ENCODE measurements at regions not wholly inside any gene's neighbourhood (a gene's known extent, or its start where the extent isn't known, plus 50 kb on each side); places are given as distances from the start of the nearest gene placed in this dataset.
"Not testable (repeated sequence)": the region's sequence is repeated elsewhere in the genome, so short reads cannot be mapped to it uniquely, and the experiment has no call there.

DNA sequence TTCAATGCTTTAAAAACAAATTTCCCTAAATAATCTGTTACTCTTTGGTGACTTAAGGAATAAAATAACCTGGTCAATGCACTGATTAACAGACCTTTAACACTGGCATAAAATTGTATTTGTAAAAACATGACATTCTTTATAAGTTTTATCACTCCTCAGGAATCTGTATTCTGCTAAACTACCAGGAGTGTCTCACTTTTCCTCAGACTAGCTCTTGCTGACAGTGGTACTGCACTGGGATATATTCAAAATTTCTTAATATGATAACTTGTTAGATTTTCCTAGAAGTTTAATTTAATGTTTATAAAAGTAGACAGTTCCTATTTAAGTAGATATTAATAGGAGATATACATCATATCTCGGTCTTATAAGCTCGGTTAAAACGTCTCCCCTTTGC is 363.4 kb upstream of the ARHGEF26 start:
- Mint-ChIP-seq H3K4me3 (no peak overlapping the region), H3K4me1 (no peaks in the 10 kb centered on the region), H3K36me3 (peaks cover 2% of the 10 kb centered on the region)

DNA sequence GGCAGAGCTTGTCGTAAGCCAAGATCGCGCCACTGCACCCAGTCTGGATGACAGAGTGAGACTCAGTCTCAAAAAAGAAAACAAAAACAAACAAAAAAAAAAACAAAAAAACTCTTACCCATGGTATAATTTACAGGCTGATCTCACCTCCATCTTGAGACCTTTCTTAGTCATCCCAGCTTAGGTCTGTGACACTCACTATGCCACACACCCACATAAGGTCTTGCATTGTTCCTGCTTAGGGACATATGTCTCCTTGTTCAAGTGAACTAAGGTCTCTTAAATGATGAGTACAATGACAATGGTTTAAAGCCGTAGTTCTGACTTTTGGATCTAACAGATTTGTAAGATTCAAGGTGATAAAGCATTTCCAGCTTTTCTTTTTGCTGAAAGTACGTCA is 360.2 kb upstream of the ARHGEF26 start:
- H3K27me3 Mint-ChIP-seq, result no peaks in the 10 kb centered on the region
- no peak overlapping the region for H3K4me3 Mint-ChIP-seq
- H3K9me3 Mint-ChIP-seq, result no peaks in the 10 kb centered on the region
- no peaks in the 10 kb centered on the region for H3K4me1 Mint-ChIP-seq
- H3K36me3 Mint-ChIP-seq, result peaks cover 2% of the 10 kb centered on the region
- H3K27ac Mint-ChIP-seq, result no peak overlapping the region

More for the DNA sequence above, 363.4 kb upstream of the ARHGEF26 start:
- H3K27ac Mint-ChIP-seq, result no peak overlapping the region
- no peaks in the 10 kb centered on the region for H3K9me3 Mint-ChIP-seq
- H3K27me3 Mint-ChIP-seq, result peaks cover 2% of the 10 kb centered on the region

DNA sequence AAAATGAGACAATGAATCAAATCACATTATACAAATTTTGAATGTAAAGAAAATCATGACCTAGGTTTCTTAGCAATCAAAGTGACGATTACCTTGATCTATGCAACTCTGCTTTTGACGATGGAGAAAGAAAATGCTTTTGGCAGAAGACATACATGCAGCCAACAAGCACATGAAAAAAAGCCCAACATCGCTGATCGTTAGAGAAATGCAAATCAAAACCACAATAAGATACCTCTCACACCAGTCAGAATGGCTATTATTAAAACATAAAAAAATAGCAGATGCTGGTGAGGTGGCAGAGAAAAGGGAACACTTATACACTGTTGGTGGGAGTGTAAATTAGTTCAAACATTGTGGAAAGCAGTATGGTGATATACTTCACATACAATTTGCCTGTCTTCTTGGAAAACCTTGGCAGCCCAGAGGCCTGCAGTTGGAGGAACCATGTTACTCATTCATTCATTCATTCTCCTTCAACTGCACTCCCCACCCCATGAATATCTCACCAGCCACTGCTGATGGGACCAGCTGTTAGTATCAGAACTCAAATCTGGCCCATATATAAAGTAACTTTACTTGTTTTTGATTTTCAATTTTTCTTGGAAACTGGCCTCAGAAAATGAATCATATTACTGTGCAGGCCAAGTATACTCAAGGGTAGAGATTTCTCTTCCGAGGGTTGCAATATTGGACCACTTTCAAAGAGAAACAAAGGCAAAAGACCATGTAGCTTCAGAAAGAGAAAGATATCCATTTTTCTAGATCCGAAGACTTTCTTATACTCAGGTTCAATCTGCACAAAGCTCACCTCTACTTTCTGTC is 358.6 kb upstream of the ARHGEF26 start:
- H3K4me3 Mint-ChIP-seq, result no peak overlapping the region
- no peak overlapping the region for H3K27ac Mint-ChIP-seq

DNA sequence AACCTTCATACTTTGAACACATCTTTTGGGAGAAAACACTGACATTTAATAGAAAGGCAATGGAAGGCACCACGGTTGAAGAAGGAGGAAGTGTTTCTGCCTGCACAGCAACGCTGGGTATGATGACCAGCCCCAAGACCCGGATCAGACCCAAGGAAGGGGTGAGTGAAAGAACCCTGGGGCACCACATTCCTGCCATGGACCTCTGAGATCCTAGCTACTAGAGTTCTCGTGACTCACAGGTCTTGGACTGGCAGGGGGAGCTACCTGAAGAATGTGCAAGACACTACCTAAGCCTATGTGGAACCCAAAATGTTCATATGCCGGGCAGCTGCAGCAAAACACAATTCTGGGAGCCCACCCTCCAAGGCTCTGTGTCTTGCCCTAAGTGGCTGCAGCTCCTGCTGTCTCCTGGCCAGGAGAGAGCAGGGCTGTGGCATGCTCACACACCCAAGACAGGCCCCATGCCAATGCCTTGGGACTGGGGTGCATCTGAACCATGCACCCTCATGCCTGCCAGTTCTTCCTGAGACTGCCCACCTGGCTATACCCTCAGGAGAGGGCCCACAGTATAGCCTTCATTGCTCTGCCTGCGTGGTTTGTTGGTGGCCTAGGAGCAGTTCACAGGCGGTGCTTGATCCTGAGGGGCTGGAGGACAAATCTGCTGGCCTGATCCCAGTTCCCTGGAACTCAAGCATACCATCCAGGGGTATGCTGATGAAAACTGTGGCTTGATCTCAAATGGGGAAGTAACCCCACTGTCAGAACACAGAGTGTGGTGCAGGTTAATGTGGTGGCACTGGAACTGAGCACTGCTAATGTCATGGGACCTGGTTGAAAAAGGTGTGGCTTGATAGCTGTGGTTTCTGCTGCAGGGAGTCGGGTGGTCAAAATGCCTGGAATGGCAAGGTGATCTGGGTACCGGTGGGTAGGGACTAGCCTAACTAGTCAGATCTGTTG is 353.3 kb upstream of the ARHGEF26 start:
- H3K36me3 Mint-ChIP-seq, result no peaks in the 10 kb centered on the region
- H3K9me3 Mint-ChIP-seq, result peaks cover 0 to 9% (median 0%) of the 10 kb centered on the region in 3 donors
- no peak overlapping the region for H3K27ac Mint-ChIP-seq

More for the DNA sequence above, 358.6 kb upstream of the ARHGEF26 start:
- H3K9me3 Mint-ChIP-seq, result no peaks in the 10 kb centered on the region
- no peaks in the 10 kb centered on the region for H3K36me3 Mint-ChIP-seq
- H3K4me1 Mint-ChIP-seq, result peaks cover 0 to 1% (median 0%) of the 10 kb centered on the region in 3 donors
- no peaks in the 10 kb centered on the region for H3K27me3 Mint-ChIP-seq

DNA sequence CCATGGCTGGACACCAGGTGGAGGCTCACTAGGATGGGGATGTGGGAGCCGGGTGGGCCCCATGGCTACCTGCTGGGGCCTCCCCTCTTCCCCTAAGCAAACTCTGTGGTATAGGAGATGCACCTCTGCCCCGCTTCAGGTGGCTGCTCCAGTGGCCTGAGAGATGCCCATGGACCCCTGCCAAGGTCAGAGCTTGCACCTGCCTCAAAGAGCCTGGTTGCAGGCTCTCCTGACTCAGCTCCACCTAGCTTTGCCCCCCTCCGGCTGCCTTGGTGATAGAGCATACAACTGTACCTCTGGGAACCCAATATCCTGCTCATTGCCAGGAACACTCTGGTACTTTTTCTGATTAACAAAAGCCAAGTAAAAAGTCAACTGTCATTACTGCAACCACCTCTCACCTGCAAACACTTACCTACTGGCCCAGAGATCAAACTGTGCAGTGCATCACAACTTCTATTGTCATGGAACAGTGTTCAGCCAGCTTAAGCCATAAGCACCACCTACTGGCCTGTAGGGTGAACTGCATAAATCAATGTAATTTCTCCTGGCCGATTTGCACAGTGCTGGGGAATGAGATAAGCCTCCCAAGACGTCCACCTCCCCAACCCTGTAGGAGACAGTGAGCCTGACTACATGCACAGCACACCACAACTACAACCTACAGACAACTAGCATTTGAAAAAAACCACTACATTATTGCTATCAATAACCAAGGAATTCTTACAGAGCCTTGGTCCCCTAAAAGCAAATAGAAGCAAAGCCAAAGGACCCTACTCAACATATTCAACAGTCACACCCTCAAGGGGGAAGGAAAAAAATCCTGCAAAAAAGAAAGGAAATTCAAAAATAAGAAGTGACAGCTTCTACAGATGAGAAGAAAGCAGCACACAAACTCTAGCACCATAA is 352.4 kb upstream of the ARHGEF26 start:
- Mint-ChIP-seq H3K27ac (no peak overlapping the region), H3K9me3 (peaks cover 0 to 9% (median 0%) of the 10 kb centered on the region in 3 donors), H3K4me1 (peaks cover 0 to 1% (median 0%) of the 10 kb centered on the region in 3 donors), H3K4me3 (no peak overlapping the region), H3K27me3 (no peaks in the 10 kb centered on the region), H3K36me3 (no peaks in the 10 kb centered on the region)

More for the DNA sequence above, 353.3 kb upstream of the ARHGEF26 start:
- Mint-ChIP-seq H3K4me1 (peaks cover 0 to 1% (median 0%) of the 10 kb centered on the region in 3 donors), H3K27me3 (no peaks in the 10 kb centered on the region), H3K4me3 (no peak overlapping the region)

DNA sequence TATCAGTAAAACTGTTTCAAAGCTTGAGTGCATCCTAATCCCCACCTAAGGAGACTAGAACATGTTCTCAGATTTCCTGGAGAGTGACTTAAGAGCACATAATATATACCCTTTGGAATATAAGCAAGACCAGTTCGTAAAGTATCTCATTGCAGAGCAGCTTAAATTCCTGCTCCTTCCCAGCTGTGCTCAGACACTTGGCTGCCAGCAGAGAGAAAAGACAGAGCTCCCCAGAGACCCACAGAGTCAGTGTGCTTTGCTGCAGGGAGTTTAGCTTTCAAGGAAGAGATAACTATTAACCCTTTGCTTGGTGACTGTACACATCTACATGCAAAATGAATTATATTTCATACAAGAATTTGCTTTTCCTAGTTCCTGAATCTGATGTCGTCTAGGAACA is 338.1 kb upstream of the ARHGEF26 start:
- Mint-ChIP-seq H3K27ac (no peak overlapping the region), H3K36me3 (no peaks in the 10 kb centered on the region), H3K4me3 (no peak overlapping the region)

DNA sequence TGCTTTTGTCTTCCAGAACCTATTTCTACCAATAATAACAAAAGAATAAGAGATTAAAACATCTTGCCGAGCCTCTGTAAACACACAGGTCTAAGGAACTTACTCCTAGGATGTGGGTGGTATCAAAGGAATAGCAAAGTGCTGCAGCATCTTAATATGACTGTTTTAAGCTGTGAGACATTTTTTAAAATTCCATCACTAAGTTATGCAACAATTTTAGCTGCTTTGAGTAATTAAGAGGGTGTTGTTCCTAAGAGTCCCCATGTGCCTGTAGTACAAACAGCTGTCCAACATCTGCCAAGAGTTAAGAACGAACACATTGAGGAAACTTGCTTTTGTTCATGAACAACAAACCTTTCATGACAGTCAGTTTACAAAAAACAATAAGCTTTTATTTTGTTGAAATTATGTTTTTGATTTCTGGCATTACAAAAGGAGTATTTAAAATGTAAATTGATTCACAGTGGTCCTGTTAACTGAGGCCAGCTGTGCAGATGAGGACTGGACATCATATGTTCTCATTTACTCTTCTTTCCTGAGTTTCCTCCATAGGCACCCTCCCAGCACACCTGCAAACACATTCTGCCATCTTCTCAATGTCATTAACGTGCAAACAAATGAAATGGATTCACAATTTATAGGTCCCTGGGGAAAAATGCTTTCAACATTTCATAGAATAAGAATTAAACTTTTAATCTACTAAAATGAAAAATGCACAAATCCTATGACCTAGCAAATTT is 337.3 kb upstream of the ARHGEF26 start:
- no peaks in the 10 kb centered on the region for H3K36me3 Mint-ChIP-seq
- H3K27ac Mint-ChIP-seq, result no peak overlapping the region
- H3K27me3 Mint-ChIP-seq, result no peaks in the 10 kb centered on the region
- peaks cover 0 to 1% (median 0%) of the 10 kb centered on the region in 3 donors for H3K4me1 Mint-ChIP-seq
- no peak overlapping the region for H3K4me3 Mint-ChIP-seq
- no peaks in the 10 kb centered on the region for H3K9me3 Mint-ChIP-seq

More for the DNA sequence above, 338.1 kb upstream of the ARHGEF26 start:
- H3K4me1 Mint-ChIP-seq, result peaks cover 0 to 1% (median 0%) of the 10 kb centered on the region in 3 donors
- H3K9me3 Mint-ChIP-seq, result no peaks in the 10 kb centered on the region
- no peaks in the 10 kb centered on the region for H3K27me3 Mint-ChIP-seq

DNA sequence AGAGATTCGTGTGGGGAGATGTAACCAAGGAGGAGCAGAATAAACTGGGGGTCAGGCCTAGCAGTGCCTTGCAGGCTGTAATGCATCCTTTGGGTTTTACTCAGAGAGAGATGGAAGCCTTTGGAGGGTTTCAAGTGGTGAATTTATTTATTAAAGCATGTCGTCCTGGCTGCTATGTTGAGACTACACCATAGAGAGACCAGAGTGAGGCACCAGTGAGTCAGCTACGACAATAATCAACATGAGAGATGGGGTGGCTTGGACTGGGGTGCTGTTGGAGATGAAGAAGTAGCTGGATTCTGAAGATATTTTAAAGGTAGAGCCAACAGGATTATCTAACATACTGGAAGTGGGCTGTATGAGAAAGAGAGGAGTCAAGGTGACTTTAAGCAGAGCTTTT is 335.3 kb upstream of the ARHGEF26 start:
- H3K27me3 Mint-ChIP-seq, result no peaks in the 10 kb centered on the region
- H3K36me3 Mint-ChIP-seq, result no peaks in the 10 kb centered on the region
- no peak overlapping the region for H3K4me3 Mint-ChIP-seq
- peaks cover 0 to 1% (median 0%) of the 10 kb centered on the region in 3 donors for H3K4me1 Mint-ChIP-seq
- H3K27ac Mint-ChIP-seq, result no peak overlapping the region
- peaks cover 1 to 2% (median 1%) of the 10 kb centered on the region in 3 donors for H3K9me3 Mint-ChIP-seq

DNA sequence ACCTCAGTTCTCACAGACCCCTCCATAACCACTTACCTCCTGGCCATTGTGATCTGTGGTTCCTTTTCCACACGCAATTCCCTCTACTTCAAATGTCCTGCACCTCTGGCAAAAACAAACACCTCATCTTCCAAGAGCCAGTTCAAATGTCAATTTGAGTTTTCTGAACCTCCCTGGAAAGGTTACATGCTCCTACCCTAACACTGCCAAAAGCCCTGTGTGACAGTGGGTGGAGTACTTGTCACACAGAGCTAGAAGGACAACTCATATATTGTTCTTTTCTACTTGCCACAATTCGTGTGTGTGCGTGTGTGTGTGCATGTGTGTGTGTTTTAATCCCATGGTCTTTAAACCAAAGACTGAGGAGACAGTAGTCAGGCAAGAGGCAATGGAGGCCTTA is 331.8 kb upstream of the ARHGEF26 start:
- H3K27ac Mint-ChIP-seq, result no peak overlapping the region
- no peak overlapping the region for H3K4me3 Mint-ChIP-seq
- H3K9me3 Mint-ChIP-seq, result peaks cover 3 to 9% (median 4%) of the 10 kb centered on the region in 3 donors
- H3K4me1 Mint-ChIP-seq, result no peaks in the 10 kb centered on the region
- no peaks in the 10 kb centered on the region for H3K36me3 Mint-ChIP-seq
- H3K27me3 Mint-ChIP-seq, result peaks cover 2% of the 10 kb centered on the region

DNA sequence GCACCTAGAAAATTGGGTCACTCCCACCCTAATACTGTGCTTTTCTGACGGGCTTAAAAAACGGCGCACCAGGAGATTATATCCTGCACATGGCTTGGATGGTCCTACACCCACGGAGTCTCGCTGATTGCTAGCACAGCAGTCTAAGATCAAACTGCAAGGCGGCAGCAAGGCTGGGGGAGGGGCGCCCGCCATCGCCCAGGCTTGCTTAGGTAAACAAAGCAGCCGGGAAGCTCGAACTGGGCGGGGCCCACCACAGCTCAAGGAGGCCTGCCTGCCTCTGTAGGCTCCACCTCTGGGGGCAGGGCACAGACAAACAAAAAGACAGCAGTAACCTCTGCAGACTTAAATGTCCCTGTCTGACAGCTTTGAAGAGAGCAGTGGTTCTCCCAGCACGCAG is 324.1 kb upstream of the ARHGEF26 start:
- H3K4me3 Mint-ChIP-seq, H3K27me3 Mint-ChIP-seq, H3K36me3 Mint-ChIP-seq, H3K27ac Mint-ChIP-seq, H3K4me1 Mint-ChIP-seq, H3K9me3 Mint-ChIP-seq: not testable (repeated sequence)

DNA sequence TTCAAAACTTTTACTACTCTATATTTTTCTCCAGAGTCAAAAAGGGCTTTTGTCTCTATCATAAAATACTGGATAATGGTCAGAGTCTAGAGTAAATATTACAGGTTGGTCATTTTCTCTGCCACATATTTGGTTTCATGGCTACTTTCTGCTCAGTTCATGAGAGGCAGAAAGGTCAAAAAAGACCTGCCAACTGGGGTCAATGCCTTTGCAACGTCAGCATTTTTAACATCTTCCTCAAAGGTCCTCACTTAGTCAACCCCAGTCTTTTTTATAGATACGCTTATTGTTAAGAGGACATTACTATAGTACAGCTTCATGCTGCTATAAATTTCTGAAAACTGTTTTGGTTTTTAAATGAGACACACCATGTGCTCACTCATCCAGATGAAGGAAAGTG is 312.1 kb upstream of the ARHGEF26 start:
- Mint-ChIP-seq H3K27me3 (peaks cover 2% of the 10 kb centered on the region), H3K36me3 (no peaks in the 10 kb centered on the region), H3K4me1 (no peaks in the 10 kb centered on the region), H3K9me3 (no peaks in the 10 kb centered on the region), H3K27ac (no peak overlapping the region), H3K4me3 (no peak overlapping the region)

DNA sequence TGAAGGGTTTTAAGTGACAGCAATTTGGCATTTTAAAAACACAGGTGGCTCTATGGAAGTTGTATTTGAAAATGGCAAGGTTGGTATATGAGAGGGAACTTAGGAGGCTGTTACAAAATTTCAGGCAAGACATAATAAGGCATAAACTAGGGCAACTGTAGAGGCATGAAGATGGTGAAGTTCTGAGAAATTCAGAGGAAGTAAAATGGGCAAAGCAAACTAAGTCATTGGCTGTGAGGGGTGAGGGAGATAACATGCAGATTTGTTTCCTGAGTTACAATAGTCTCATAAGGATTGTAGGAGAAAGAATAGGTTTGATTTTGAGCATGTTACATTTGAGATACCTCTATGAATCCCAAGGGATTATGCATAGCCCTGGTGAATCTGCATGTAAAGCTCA is 302.9 kb upstream of the ARHGEF26 start:
- Mint-ChIP-seq H3K9me3 (peaks cover 0 to 1% (median 0%) of the 10 kb centered on the region in 3 donors), H3K27me3 (no peaks in the 10 kb centered on the region), H3K36me3 (peaks cover 1% of the 10 kb centered on the region), H3K4me1 (no peaks in the 10 kb centered on the region), H3K4me3 (no peak overlapping the region), H3K27ac (no peak overlapping the region)

DNA sequence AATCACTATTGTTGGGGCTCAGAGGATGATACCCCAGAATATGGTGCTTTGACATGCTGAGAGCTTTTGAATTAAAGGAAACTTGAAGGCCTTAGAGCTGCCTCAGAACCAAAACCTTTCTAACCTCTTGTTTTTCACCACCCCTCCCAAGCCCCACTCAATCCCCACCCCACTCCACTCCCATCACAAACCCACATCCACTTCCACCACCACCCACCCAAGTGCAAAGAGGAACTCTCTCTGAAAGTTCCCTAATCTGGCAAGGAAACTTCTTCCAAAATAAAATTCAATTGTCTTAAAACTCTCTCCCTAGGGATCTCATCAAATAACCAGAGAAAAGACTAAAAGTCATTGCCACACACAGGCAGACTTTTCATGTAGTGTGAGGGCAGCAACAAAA is 301.2 kb upstream of the ARHGEF26 start:
- no peak overlapping the region for H3K27ac Mint-ChIP-seq
- H3K36me3 Mint-ChIP-seq, result peaks cover 1% of the 10 kb centered on the region
- H3K4me1 Mint-ChIP-seq, result no peaks in the 10 kb centered on the region
- H3K4me3 Mint-ChIP-seq, result no peak overlapping the region
- no peaks in the 10 kb centered on the region for H3K27me3 Mint-ChIP-seq
- H3K9me3 Mint-ChIP-seq, result peaks cover 0 to 1% (median 0%) of the 10 kb centered on the region in 3 donors

DNA sequence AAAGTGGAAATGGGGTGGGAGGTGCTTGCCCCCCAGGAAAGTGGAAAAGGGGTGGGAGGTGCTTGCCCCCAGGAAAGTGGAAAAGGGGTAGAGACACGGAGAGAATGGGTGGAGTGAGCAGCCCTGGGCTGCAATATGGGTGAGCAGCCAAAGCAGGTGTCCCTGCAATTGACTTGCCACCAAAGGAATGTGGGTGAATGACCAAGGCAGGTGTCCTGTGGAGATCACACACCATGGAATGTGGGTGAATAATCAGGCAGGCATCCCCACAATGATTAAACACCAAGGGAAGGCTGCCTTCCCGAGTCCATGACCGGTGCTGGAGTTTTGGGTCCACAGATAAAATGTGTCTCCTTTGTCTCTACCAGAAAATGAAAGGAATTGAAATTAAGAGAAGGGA is 292.8 kb upstream of the ARHGEF26 start:
- H3K36me3 Mint-ChIP-seq, H3K9me3 Mint-ChIP-seq, H3K4me1 Mint-ChIP-seq, H3K27me3 Mint-ChIP-seq, H3K27ac Mint-ChIP-seq, H3K4me3 Mint-ChIP-seq: not testable (repeated sequence)

Measured in IgD-negative memory B cell (primary cell).